Coronary artery (tissue), 2 donors: ENCODE measurements at regions not wholly inside any gene's neighbourhood (a gene's known extent, or its start where the extent isn't known, plus 50 kb on each side); places are given as distances from the start of the nearest gene placed in this dataset.
A peak's percentile ranks its signal among the peaks of the same experiment; 100 is the strongest.
"Not testable (repeated sequence)": the region's sequence is repeated elsewhere in the genome, so short reads cannot be mapped to it uniquely, and the experiment has no call there.

Source experiments
- DNase-seq: peaks from one replicate; pipeline ENCODE4 v3.0.0-alpha.2; 2017; ENCODE audit warnings: low spot score
- H3K27ac ChIP-seq, 2 donors: fragments of 200-600 bp; sonication (generic); one replicate each; pipeline ENCODE4 v1.5.1; 2016 to 2019
- H3K4me3 ChIP-seq: fragments of 200-600 bp; sonication (generic); 2 replicates; pipeline ENCODE4 v1.5.1; 2016; ENCODE audit warnings: mild to moderate bottlenecking, moderate library complexity
- CTCF ChIP-seq: fragments of 200-600 bp; sonication (generic); IDR thresholded peaks from one replicate; pipeline ENCODE4 v1.5.1; 2019; ENCODE audit warnings: antibody characterized with exemption

DNA sequence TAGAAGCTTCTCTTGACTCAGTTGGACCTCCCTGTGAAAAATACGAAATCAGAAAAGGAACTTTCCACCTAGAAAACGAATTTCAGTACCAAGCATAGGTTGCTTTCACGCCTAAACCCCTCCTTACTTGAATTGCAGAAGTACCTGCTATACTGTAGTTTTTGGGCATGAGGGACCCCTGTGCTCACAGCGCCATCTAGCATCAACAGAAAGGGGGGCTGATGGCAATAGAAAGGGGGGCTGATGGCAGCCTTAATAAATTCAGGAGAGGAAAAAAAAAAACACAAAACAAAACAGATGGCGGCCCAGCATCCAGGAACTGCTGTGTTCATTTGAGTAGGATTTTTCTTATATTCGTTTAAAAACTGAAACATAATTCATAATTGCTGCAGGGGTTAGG, 96.7 kb downstream of the NPAP1 start:
- Histone ChIP-seq H3K27ac (no peak overlapping the region), H3K4me3 (peak overlapping the region; percentile 71)
- DNase-seq: no peak
- TF ChIP-seq CTCF: no peak

- peak overlapping the region; percentile 71 for H3K4me3 ChIP-seq
- H3K27ac ChIP-seq: peak overlapping the region in 1 of 2 donors; percentile 54
- TF ChIP-seq CTCF: no peak
- peak; percentile 76 for DNase-seq
These were observed 97.3 kb downstream of the NPAP1 start for GRCh38 chr15:24772686-24773373.

DNA sequence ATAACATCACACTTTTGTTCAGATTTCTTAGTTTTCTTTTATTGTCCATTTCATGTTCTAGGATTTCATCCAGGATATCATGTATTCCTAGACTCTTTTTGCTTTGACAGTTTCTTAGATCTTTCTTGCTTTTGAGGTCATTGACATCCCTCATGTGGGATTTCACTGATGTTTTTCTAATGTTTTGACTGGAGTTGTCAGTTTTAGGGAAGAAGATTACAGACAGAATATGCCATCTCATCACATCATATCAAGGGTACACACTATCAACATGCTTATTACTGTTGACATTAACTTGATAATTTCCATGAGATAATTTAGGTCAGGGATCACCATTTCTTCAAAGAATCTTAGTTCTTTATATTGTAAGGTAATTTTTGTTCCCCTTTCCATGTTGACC, 101.7 kb downstream of the NPAP1 start:
- H3K27ac ChIP-seq: no peak overlapping the region
- no peak for TF ChIP-seq CTCF
- no peak overlapping the region for H3K4me3 ChIP-seq
- DNase-seq: no peak

DNA sequence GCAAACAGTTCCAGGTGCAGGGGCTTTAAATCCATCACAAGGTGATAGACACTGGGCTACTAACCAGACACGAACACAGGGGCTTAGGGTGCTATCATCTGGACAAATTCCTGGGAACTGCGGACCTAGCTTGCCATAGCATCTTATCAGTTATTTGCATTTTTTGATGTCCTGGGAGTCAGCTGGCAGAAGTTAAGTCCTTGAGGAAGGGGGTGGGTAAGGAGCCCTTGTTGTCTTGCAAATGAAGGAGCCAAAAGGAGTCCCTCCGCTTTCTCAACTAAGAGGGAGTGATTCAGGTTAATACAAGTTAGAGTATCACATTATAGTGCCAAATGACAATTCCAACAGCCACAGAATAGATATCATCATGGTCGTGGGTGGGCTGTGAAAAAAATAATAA, 108.9 kb downstream of the NPAP1 start:
- H3K27ac ChIP-seq: no peak overlapping the region
- DNase-seq: no peak
- no peak overlapping the region for H3K4me3 ChIP-seq
- TF ChIP-seq CTCF: no peak

GRCh38 chr15:24786347-24786746, 110.8 kb downstream of the NPAP1 start:
- TF ChIP-seq CTCF: no peak
- Histone ChIP-seq H3K27ac (no peak overlapping the region), H3K4me3 (no peak overlapping the region)
- DNase-seq: no peak

- DNase-seq, H3K27ac ChIP-seq, H3K4me3 ChIP-seq: not testable (repeated sequence)
These were observed 127.0 kb downstream of the NPAP1 start for GRCh38 chr15:24802624-24803023.

- no peak for TF ChIP-seq CTCF
These were observed 135.1 kb upstream of the SNRPN start for GRCh38 chr15:24819680-24820079.

More at GRCh38 chr15:24819680-24820079, 135.1 kb upstream of the SNRPN start:
- no peak overlapping the region for H3K4me3 ChIP-seq
- H3K27ac ChIP-seq: no peak overlapping the region
- no peak for DNase-seq
